NCI-H345 (cell line): ENCODE measurements at regions not wholly inside any gene's neighbourhood (a gene's known extent, or its start where the extent isn't known, plus 50 kb on each side); places are given as distances from the start of the nearest gene placed in this dataset.

Source experiments
- DNase-seq: peaks from one replicate; lab custom pipeline; 2025; lab: John Stamatoyannopoulos, UW

DNA sequence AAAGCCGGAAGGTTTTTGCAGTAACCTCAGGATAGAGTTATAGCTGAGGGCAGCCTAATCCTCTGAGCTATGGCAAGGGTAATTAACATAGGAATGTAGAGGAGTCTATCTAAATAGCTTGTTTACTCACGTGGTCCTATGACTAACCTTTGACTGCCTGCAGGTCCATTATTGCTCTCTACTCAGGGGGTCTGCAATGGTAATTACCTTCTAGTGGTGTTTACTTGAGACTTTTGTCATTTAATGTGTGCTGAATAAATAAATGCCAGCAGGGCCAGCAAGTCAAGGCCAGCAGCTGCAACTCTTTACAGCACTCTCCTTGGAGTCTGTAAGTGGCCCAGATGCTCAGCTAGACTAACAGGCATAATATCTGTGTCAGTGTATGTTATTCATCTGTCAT lies 212.7 kb upstream of the FMR1 start:
- no peak for DNase-seq

DNA sequence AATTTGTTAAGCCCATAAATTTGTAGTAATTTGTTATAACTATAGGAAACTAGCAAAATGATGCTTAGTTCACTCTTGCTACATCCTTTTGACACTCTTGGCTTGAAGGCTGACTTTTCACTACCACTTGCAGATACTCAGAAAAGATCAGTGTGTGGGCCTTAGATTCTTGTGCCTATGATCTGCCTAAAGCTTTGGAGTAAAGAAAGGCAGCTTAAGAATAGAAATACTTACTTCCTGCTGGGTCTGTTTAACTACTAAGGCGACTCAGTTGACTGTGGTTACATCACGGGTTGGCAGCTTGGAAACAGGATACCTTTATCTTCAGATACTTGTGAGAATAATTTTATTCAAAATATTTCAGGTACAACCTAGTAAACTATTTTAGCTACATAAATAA lies 201.4 kb upstream of the FMR1 start:
- no peak for DNase-seq

DNA sequence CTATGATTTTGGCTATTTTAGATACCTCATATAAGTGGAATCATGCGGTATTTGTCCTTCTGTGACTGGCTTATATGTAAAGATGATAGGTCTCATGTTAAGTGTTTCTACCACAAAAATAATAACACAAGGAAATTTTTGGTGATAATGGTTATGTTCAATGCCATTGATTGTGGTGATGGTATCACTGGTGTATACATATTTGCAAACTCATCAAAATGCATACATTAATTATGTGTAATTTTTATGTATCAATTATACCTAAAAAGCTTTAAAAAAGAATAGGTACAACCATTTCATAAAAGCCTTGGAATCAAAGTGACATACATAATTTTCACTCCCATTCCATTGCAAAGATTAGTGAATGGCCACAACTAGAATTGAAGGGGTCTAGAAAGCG lies 178.3 kb upstream of the FMR1 start:
- no peak for DNase-seq

DNA sequence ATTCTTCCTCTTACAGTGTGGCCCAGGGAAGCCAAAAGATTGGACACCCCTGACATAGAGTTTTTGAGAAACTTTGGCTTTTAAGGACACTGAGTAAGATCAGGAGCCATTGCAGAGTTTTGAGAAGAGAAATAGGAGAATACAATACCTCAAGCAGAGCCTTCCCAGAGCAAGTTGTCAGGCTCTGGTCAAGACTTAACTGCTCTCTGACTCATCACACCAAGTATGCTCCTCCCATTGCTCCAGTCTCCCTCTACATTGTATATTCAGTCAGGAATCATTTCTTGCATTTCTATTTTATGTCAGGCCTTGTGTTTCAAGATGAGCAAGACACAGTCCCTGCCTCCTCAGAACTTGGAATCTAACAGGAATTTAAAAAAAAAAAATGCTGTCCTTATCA lies 176.4 kb upstream of the FMR1 start:
- DNase-seq, result no peak

DNA sequence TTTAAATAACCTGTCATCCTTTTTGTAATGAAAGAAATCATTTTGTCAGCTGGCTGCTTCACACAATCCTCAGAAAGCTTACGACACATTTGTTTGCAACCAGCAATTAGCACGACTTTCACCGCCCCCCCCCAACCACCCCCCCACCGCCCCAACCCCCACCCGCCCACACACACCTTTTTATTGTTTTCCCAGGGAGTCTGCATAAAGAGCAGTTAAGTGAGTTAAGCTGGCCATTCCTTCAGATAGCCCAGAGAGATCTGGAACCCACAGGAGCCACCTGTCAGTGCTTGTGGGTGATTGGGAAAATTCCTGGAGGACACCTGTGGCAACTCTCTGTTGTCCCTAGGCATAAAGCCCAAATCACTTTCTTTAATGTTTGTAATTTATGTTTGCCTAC lies 175.7 kb upstream of the FMR1 start:
- no peak for DNase-seq

DNA sequence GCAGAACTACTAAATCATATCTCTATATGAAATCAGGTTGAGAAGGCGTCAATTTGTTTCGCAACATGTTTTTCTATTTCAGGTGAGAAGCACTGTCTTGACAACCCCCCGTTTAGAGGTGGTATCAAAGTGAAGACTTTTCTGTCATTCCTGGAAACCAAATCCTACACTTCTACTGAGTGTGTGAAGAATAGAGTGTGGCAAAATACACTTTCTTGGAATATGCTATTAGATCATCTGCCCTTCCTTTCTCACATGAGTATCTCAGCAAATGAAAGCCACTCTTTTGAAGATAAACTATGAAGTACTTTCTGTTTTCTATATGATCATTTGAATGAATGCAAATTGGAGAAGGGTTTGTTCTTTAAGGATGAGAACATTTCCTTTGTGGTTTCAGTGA lies 174.0 kb upstream of the FMR1 start:
- DNase-seq, result no peak

DNA sequence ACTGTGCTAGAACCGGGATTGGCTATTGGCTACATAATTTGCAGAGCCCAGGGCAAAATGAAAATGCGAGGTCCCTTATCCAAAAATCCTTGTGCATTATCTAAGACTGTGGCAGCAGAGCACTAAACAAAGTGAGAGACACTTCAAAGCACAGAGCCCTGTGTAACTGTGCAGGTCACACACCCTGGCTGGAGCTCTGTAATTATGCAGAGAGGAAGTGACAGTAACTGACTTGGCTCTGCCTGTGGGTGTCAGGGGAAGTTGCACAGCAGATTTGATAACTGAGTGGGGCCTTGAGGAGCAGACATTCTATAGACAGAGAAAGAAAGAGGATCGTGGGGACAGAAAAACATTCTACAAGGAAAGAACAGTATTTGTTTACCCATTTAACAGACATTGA lies 173.5 kb upstream of the FMR1 start:
- no peak for DNase-seq

DNA sequence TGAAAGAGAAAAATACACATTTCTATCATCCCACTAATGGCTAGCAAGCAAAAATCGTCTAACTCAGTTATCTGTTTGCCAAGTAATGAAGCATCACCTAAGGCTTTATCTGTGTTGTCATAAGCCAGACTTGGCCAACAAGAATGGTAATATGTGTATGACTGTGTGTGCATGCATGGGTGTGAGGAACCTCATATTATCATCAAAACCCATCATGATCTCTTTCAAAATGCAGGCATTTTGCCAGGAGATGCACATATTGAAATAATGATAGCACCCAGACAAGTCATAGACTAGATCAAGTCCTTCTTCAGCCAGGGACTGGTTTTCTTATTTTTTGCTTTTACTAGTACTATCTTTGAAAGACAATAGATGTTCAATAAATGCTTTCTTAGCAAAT lies 172.5 kb upstream of the FMR1 start:
- no peak for DNase-seq

DNA sequence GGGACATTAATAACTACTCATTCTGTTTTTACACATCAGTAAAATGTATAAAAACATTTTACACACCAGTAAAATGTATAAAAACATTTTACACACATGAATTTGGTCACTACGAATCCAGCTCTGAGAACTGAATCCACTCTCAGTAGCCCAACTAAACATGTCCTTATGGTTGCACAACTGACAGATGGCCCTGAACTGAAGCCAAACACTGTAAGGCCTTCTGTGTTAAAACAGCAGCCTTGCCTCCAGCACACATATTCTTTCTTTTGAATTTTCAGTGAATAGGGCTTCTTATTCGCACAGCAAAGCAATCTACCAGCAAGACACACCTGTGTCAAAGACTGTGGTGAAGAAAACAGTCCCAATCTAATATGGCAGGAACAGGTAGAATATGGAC lies 169.9 kb upstream of the FMR1 start:
- DNase-seq, result no peak

DNA sequence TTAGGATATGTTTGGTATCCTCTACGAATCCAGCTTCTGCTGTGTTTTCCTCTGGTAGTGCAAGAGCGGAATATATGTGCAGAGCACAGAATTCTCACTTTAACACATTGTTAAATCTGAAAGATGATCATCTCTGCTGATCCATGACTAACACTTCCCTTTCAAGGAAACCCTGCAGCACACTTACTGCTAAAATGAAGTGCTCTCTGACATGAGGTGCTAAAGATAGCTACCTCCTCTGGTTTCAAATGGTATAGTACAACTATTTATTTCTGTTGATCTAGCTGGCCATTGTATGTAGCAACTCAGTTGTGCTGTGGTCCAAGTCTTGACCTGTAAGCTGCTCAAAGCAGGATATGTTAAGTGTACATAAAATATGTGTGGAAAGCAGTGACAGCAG lies 162.4 kb upstream of the FMR1 start:
- DNase-seq, result no peak

DNA sequence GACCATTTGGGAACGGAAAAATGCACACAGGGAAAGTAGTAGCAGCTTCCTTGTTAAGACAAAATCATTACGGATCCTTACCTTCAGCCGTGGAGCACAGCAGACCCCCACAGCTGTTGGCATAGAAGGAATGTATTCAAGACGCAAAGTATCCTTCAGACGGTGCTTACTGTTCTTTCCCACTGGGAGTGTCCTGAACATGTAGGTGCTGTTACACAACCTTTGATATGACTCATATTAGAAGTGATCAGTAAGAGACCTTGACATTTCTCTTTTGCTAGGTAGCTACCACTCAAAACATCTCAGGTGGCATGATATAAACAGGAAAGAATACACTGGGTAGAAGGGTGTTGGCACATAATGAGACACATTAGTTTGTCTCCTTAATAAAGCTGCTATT lies 154.0 kb upstream of the FMR1 start:
- DNase-seq, result no peak

DNA sequence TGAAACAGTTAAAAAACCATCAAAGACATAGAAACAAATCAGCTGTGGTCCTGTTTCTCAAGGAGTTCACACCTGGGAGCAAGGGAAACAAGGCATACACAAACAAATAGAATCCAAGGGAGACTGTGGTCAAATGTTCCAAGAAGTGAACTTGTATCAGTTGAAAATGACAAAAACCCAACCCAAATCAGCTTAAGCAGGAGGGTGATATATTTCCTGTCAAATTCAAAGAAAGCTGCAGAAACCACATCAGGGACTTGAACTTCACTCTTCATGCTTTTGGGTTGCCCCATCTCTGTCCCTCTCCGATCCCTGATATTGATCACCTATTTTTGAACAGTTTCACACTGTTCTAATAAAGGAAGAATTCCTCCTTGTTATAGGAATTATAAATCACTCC lies 148.6 kb upstream of the FMR1 start:
- no peak for DNase-seq

DNA sequence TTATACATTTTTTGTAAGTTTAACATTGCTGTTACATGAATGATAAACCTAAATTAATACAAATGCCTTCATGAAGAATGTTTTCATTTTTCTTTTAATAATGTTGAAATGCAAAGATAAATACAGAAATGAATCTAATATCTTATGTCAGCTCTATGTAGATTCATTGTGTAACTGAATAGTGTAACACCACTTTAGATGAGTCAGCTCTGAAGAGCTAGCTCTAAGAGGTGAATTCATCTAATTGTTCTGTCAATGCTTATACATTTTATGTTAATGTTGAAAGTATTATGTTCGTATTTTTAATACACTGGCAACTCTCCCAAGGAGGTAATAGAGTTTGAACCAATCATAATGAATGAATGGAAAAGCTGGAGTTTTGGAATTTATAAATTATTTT lies 146.9 kb upstream of the FMR1 start:
- no peak for DNase-seq

DNA sequence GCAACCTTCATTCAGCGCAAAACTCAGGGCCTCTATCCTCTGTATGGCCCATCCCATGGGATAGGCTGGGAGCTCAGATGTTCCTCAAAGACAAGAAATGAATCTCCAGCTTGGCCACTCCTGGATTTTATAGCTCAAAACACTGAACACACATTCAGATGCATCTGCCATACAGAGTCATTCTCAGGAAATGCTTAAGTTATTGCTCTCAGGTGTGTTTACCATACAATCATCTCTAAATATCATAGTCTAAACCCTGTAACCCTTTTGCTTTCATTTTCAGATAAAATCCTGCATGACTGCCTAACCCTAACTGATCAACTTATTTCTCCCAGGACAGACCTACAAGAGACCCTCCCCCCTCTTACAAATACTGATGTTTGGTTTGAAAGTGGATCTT lies 140.9 kb upstream of the FMR1 start:
- no peak for DNase-seq

DNA sequence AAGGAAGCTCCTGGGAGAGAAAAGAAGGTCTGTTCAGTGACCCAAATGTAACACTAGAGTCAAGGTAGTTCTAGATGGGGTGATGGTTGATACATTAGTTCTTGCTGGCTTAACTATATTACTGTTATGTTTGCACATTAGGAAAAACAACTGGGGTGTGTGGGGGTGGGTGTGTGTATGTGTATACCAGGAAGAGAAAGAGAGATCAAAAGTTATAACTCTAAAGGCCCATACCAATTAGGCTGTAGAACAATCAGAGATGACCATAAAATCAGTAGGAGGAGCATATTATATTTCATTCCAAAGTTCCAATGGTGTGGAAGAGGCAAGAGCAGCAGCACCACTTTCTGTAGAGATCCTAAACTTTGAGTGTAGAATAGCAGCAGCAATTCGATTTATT lies 134.7 kb upstream of the FMR1 start:
- no peak for DNase-seq

DNA sequence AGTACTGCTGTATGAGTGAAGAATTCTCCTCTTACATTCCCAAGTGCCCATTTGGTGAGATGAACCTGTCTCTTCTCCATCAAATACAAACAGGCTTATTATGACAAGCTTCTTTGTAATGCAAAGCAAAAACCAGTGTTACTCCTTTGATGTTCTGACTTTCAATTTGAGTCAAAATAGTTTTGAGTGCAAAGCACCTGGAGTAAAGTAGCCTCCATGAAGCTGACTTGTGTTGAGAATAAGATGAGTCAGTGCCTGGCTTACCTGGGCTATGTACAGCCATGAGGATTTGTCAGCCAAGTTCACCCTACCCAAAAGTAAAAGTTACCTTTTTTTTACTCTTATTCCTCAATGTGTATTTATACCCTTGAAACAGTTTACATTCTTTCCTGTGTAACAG lies 132.5 kb upstream of the FMR1 start:
- no peak for DNase-seq

DNA sequence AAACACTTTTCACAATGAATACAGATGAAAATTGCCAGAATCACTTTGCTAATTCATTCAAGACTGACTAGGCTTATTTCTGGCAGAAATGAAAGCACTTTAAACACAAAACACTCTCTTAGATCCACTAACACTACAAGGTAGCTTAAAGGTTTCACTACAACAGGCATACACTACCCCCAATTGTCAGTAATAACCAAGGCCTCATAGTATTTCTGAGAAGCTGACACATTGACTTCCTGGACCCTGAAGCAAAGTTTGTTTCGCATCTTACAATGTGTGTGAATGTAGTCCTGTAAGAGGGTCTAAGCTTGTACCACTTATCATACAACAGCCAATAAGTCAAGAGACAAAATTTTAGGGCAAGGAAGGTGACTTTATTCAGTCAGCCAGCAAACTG lies 129.9 kb upstream of the FMR1 start:
- DNase-seq, result no peak

DNA sequence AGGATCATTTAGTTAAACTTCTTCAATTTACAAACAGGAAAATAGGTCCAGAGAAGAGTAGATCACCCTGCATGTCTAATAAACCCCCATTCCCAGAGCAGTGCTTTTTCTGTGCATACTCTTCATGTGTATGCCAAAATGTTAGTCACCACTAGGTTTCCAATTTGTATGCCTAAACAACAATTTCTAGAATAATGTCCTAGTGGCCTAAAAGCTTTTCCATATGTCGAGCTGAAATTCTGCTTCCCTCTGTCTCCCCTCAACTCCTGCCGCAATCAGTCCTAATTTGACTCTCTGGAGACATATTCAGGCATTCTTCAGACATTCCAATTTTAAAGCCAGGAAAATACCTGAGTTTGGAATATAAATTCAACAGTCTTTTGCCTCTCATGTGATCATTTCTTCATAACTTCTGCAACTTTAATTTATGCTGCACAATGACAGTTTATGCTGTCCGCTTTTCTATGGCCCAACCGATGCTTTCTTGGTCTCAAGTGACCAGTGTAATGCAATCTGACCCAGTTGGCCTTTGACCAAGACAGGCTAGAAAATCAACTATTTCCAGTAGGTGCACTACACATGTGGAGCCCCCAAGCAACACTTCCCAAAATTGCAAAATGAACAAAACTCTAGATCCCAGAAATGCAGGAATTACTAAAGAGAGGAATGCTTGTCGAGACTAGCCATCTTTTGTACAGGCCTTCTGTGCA lies 122.9 kb upstream of the FMR1 start:
- no peak for DNase-seq

DNA sequence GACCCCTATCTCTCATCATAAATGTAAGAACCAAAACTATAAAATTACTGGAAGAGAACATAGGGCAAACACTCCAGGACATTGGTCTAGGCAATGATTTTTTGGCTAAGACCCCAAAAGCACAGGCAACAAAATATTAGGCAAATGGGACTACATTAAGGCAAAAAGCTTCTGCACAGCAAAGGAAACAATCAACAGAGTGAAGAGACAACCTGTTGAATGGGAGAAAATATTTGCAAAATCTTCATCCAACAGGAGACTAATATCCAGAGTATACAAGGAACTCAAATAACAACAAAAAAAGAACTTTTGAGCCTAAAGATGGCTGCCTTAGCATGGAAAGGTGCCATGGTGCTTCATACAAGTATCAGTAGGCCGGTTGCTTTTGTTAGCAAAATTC lies 111.1 kb upstream of the FMR1 start:
- no peak for DNase-seq

DNA sequence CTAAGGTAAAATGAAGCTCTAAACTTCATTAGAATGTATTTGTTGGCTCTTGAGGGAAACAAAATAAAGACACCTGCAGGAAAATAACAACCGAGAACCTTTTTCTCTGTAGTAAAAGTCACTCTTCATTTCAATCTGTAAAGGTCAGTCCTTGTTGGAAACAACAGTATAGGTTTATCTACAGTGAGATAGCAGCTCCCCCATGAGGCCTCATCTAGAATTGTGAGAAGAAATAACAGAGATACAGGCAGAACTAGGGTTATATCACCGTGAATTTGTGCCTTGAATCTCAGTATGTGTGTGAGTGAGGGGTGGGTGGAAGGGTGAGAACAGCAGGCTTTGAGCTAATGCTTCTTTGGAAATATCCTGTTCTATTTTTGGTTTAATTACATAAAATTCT lies 107.8 kb upstream of the FMR1 start:
- DNase-seq, result no peak

DNA sequence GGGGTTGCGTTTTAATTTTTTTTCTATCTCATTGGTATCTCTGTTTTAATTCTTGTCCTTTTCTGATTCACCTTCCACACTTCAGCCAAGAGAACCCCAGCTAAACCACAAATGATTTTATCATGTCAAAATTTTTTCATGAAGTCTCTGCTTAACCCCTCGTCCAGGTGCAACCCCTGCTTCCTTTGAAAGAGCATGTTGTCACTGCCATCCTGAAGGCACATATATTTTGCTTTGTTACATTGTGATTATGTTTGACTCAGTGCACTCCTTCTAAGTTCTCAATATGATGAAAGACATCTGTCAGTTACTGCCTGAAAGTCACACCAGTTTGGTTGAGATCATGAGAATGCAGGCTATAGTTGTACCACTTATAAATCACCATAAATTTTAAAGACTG lies 99.9 kb upstream of the FMR1 start:
- DNase-seq, result no peak

DNA sequence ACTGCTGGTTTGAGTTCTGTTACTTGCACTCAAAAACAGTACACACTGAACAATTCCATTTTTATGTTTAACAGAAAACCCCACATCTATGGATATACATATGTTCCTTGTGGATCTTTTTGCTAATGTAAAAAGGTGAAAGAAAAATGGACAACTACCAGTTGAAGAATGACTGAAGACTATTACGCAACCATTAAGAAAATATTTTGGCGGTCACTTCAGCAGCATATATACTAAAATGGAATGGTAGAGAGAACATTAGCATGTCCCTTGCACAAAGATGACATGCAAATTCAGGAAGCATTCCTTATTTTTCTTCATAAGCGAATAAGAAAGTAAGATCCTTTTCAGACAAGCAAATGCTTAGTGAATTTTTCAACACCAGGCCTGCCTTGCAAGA lies 84.6 kb upstream of the FMR1 start:
- DNase-seq, result no peak

DNA sequence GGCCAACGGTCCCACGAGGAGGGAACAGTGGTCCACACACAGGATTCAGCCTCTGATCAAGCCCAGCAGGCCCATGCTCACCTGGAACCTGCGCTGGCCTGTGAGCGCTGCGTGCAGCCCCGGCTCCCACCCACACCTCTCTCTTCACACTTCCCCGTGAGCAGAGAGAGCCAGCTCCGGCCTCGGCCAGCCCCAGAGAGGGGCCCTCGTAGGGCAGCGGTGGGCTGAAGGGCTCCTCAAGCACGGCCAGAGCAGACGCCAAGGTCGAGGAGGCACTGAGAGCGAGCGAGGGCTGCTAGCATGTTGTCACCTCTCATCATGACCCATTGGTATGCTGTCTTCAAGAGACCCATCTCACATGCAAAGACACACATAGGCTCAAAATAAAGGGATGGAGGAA lies 83.0 kb upstream of the FMR1 start:
- DNase-seq, result no peak

DNA sequence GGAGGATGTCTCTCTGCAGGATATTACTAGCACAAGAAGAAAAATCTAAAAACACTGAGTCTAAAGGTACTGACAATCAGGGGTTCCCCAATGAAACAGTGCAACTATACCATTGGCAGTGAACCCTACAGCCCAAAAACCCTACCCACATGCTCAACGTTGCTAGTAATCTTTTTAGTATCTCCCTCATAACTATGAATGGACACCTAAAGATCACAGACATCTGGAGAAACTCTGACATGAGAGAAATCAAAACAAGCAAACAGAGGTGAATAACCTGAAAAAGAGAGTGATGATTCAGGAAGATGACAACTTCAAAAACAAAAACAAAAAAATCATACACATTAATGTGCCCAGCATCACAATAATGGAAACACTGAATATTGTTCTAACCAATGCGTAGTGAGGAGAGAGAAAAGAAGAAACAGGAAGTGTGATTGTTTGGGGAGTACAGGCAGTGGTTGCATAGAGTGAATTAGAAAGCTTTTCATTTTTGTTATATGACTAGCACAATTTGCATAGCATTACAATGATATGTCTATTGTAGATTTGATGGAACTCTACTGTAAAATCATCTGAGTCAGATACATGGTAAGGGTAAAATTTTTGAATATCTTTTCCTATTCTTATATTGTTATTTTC lies 78.9 kb upstream of the FMR1 start:
- DNase-seq, result no peak
